CD4-positive, alpha-beta T cell (primary cell): ENCODE measurements at regions not wholly inside any gene's neighbourhood (a gene's known extent, or its start where the extent isn't known, plus 50 kb on each side); places are given as distances from the start of the nearest gene placed in this dataset.

Experiments
- ATAC-seq: fragments of 200-7000 bp; cut with Tn5 transposase; one replicate; pipeline ENCODE4 v1.10.0; 2022; ENCODE audit warnings: mild to moderate bottlenecking; ENCODE audit not compliant: poor library complexity
- CTCF ChIA-PET: fragments of 350-600 bp; sonication (Branson Sonifier 250); formaldehyde crosslinking; loops from one replicate; lab custom pipeline; 2021; ENCODE audit warnings: antibody characterized with exemption, inconsistent platforms; lab: Charles Lee
- POLR2A ChIA-PET: fragments of 350-600 bp; sonication (Branson Sonifier 250); formaldehyde crosslinking; loops from one replicate; lab custom pipeline; 2021; ENCODE audit warnings: antibody characterized with exemption, inconsistent platforms; lab: Charles Lee
- DNase-seq, 14 experiments: peaks; one replicate each; pipeline ENCODE4 v3.0.0-alpha.2; 2013 to 2020; ENCODE audit warnings: mixed read lengths in 2 of 14
- H3K27ac ChIP-seq, 2 donors: one replicate each; pipeline versions ENCODE4 v1.5.1 to v1.7.0; 2013; ENCODE audit warnings: low read length in 2 of 2, low read depth in 1 of 2, mild to moderate bottlenecking in 1 of 2
- H3K27me3 ChIP-seq, 2 experiments: 1 replicate in 1 of 2; 2 replicates in 1 of 2; pipeline versions ENCODE4 v1.6.1 to v1.7.0; 2013; ENCODE audit warnings: low read length in 2 of 2, control low read depth in 1 of 2, mild to moderate bottlenecking in 1 of 2, moderate library complexity in 1 of 2; ENCODE audit not compliant: insufficient read depth in 2 of 2, control insufficient read depth in 1 of 2
- H3K36me3 ChIP-seq: one replicate; pipeline ENCODE4 v1.6.1; 2013; ENCODE audit warnings: low read length, control low read depth; ENCODE audit not compliant: insufficient read depth
- H3K4me1 ChIP-seq: one replicate; pipeline ENCODE4 v1.6.1; 2013; ENCODE audit warnings: low read length, control low read depth; ENCODE audit not compliant: insufficient read depth
- H3K4me3 ChIP-seq: one replicate; pipeline ENCODE4 v1.5.1; 2013; ENCODE audit warnings: mild to moderate bottlenecking, low read length, moderate library complexity
- H3K9me3 ChIP-seq, 2 experiments: 1 replicate in 1 of 2; 2 replicates in 1 of 2; pipeline versions ENCODE4 v1.6.1 to v1.7.0; 2013; ENCODE audit warnings: low read length in 2 of 2, mild to moderate bottlenecking in 2 of 2, control low read depth in 1 of 2, moderate library complexity in 1 of 2; ENCODE audit not compliant: control insufficient read depth in 1 of 2, insufficient read depth in 1 of 2
- H3K27ac Mint-ChIP-seq: one replicate; pipeline ENCODE4 v1.8.0; 2020; ENCODE audit warnings: mixed read lengths
- H3K27me3 Mint-ChIP-seq: one replicate; pipeline ENCODE4 v1.8.0; 2021; ENCODE audit warnings: mixed read lengths
- H3K36me3 Mint-ChIP-seq: one replicate; pipeline ENCODE4 v1.8.0; 2021; ENCODE audit warnings: low read depth, mixed read lengths
- H3K4me1 Mint-ChIP-seq: one replicate; pipeline ENCODE4 v1.8.0; 2021; ENCODE audit warnings: low read depth, mixed read lengths
- H3K4me3 Mint-ChIP-seq: one replicate; pipeline ENCODE4 v1.8.0; 2020; ENCODE audit warnings: mild to moderate bottlenecking, mixed read lengths
- H3K9me3 Mint-ChIP-seq: one replicate; pipeline ENCODE4 v1.8.0; 2020; ENCODE audit warnings: mixed read lengths
- intact Hi-C, 2 experiments: fragments of 100-400 bp; cut with DNase I in 1 of 2; cut with micrococcal nuclease in 1 of 2; formaldehyde crosslinking; loops; one replicate each; pipeline versions ENCODE4 v1.15.1 to v1.9.0; 2023 to 2025; cut with DNase I, micrococcal nuclease
- TF ChIP-seq, protein P1 (sequence below): fragments of 200-600 bp; IDR thresholded peaks from one replicate; pipeline ENCODE4 v1.8.0; 2022; ENCODE audit warnings: antibody characterized with exemption, mild to moderate bottlenecking

DNA sequence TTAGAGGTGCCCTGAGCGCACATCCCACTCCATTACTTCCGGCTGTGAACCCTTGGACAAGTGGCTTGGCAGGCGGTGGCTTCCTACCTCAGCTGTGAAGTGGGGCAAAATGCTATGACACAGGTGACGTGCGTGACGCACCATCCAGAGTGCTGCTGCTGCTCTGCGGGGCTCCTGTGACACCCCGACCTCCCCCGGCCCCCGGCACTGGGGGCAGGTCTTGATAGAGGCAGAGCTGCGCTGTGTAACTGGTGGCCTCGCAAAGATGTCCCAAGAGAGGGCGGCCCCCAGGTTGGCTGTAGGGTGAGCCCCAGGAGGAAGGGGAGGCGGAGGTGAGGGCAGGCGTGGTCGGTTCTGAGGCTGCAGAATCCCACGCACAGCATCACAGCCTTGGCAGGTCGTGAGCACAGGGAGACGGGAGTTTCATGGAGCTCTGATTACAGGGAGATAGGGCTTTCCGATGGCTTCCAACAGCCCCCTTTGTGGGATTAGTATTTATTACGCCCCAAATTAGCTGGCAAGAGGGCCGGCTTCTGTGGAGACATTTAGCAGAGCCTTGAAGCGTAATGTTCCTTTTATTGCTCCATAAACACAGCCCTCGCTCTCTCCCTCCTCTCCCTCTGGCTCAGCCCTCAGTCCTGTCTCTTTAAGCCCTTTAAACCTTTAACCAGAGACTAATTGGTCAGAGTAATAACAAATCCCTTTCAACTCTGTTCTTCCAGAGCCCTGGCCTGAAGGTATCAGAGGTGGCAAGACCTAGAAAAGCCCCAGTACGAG is 328.1 kb downstream of the C16orf95 start:
- H3K4me1 ChIP-seq = no peaks in the 10 kb centered on the region
- Mint-ChIP-seq H3K27ac (no peak overlapping the region), H3K4me3 (no peak overlapping the region), H3K4me1 (no peaks in the 10 kb centered on the region), H3K36me3 (no peaks in the 10 kb centered on the region), H3K9me3 (no peaks in the 10 kb centered on the region), H3K27me3 (peaks cover 41% of the 10 kb centered on the region)
- H3K27me3 ChIP-seq = peaks cover 0 to 2% of the 10 kb centered on the region in 2 experiments
- ChIA-PET CTCF (no interaction called here), POLR2A (no interaction called here)
- H3K4me3 ChIP-seq = no peak overlapping the region
- TF ChIP-seq, protein P1, sequence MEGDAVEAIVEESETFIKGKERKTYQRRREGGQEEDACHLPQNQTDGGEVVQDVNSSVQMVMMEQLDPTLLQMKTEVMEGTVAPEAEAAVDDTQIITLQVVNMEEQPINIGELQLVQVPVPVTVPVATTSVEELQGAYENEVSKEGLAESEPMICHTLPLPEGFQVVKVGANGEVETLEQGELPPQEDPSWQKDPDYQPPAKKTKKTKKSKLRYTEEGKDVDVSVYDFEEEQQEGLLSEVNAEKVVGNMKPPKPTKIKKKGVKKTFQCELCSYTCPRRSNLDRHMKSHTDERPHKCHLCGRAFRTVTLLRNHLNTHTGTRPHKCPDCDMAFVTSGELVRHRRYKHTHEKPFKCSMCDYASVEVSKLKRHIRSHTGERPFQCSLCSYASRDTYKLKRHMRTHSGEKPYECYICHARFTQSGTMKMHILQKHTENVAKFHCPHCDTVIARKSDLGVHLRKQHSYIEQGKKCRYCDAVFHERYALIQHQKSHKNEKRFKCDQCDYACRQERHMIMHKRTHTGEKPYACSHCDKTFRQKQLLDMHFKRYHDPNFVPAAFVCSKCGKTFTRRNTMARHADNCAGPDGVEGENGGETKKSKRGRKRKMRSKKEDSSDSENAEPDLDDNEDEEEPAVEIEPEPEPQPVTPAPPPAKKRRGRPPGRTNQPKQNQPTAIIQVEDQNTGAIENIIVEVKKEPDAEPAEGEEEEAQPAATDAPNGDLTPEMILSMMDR = no peak
- intact Hi-C loops = no loop called here
- no peak overlapping the region for H3K27ac ChIP-seq
- H3K36me3 ChIP-seq = no peaks in the 10 kb centered on the region
- DNase-seq (no peak), ATAC-seq (no peak)
- H3K9me3 ChIP-seq = peaks cover 0 to 4% of the 10 kb centered on the region in 2 experiments

DNA sequence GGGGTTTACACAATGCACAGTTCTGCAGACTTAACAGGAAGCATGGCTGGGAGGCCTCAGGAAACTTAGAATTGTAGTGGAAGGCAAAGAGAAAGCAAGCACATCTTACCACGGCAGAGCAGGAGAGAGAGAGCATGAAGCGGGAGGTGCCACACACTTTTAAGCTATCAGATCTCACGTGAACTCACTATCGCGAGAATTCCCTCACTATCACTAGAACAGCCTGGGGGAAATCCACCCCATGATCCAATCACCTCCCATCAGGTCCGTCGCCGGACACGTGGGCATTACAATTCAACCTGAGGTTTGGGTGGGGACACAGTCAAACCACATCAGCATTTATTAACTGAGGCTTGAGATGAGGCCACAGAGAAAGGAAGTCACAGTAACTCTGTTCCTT is 326.7 kb downstream of the C16orf95 start:
- TF ChIP-seq, protein P1 = no peak
- no peak overlapping the region for H3K27ac ChIP-seq
- Mint-ChIP-seq H3K27ac (no peak overlapping the region), H3K36me3 (no peaks in the 10 kb centered on the region), H3K9me3 (no peaks in the 10 kb centered on the region), H3K4me3 (no peak overlapping the region), H3K4me1 (no peaks in the 10 kb centered on the region), H3K27me3 (peaks cover 47% of the 10 kb centered on the region)
- H3K36me3 ChIP-seq = no peaks in the 10 kb centered on the region
- DNase-seq = peak in 1 of 14 experiments; percentile 5
- peaks cover 0 to 2% of the 10 kb centered on the region in 2 experiments for H3K27me3 ChIP-seq
- H3K4me3 ChIP-seq = no peak overlapping the region
- H3K4me1 ChIP-seq = no peaks in the 10 kb centered on the region
- intact Hi-C loops = no loop called here
- POLR2A ChIA-PET = no interaction called here
- no peak for ATAC-seq
- peaks cover 0 to 4% of the 10 kb centered on the region in 2 experiments for H3K9me3 ChIP-seq
- CTCF ChIA-PET = no interaction called here

DNA sequence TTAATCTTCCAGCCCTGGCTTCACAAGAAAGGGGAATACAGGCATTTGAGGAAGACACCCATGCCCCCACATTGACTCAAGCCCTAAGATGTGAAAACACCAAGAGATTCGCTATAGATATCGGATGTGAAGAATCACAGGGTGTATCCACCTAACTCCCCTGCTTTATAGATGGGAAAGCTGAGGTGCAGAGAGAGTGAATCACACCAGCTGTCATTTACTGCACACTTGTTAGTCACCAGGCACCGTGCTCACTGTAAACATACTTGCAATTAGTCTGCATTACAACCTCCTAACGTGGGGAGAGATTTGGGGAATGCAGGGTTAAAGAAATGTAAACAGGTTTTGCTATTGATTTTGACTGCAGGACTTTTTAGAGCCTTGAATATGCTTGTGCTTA is 325.5 kb downstream of the C16orf95 start:
- Histone ChIP-seq H3K36me3 (no peaks in the 10 kb centered on the region), H3K4me3 (no peak overlapping the region), H3K9me3 (peaks cover 0 to 5% of the 10 kb centered on the region in 2 experiments), H3K4me1 (no peaks in the 10 kb centered on the region), H3K27me3 (peaks cover 0 to 2% of the 10 kb centered on the region in 2 experiments), H3K27ac (no peak overlapping the region)
- DNase-seq = no peak
- CTCF ChIA-PET = no interaction called here
- intact Hi-C loops = no loop called here
- Mint-ChIP-seq H3K36me3 (no peaks in the 10 kb centered on the region), H3K4me3 (no peak overlapping the region), H3K4me1 (no peaks in the 10 kb centered on the region), H3K9me3 (no peaks in the 10 kb centered on the region), H3K27me3 (peaks cover 47% of the 10 kb centered on the region), H3K27ac (no peak overlapping the region)
- POLR2A ChIA-PET = no interaction called here
- no peak for ATAC-seq
- TF ChIP-seq, protein P1 = no peak
